Smooth muscle cell (in vitro differentiated cells): ENCODE measurements at regions not wholly inside any gene's neighbourhood (a gene's known extent, or its start where the extent isn't known, plus 50 kb on each side); places are given as distances from the start of the nearest gene placed in this dataset.

Source experiments
- DNase-seq: peaks from one replicate; lab custom pipeline; 2025; ENCODE audit not compliant: unreplicated experiment; lab: John Stamatoyannopoulos, UW
- H2AFZ ChIP-seq: fragments of 200-600 bp; sonication (generic); 2 replicates; pipeline ENCODE4 v1.6.0; 2016; ENCODE audit warnings: antibody characterized with exemption, low read depth, mild to moderate bottlenecking
- H3F3A ChIP-seq: fragments of 200-600 bp; sonication (generic); 2 replicates; pipeline ENCODE4 v1.6.0; 2017; ENCODE audit warnings: antibody characterized with exemption, low read depth
- H3K27ac ChIP-seq: fragments of 200-600 bp; sonication (generic); 2 replicates; pipeline ENCODE4 v1.5.1; 2016; ENCODE audit warnings: low read depth, mild to moderate bottlenecking
- H3K27me3 ChIP-seq: fragments of 200-600 bp; sonication (generic); 2 replicates; pipeline ENCODE4 v1.6.1; 2016; ENCODE audit warnings: low read depth, mild to moderate bottlenecking
- H3K36me3 ChIP-seq: fragments of 200-600 bp; sonication (generic); 2 replicates; pipeline ENCODE4 v1.5.1; 2016; ENCODE audit warnings: low read depth
- H3K4me1 ChIP-seq: fragments of 200-600 bp; sonication (generic); 2 replicates; pipeline ENCODE4 v1.5.1; 2016; ENCODE audit warnings: low read depth
- H3K4me2 ChIP-seq: fragments of 200-600 bp; sonication (generic); 2 replicates; pipeline ENCODE4 v1.6.0; 2016; ENCODE audit warnings: mild to moderate bottlenecking
- H3K4me3 ChIP-seq: fragments of 200-600 bp; sonication (generic); 2 replicates; pipeline ENCODE4 v1.5.1; 2016; ENCODE audit warnings: mild to moderate bottlenecking
- H3K79me2 ChIP-seq: fragments of 200-600 bp; sonication (generic); 2 replicates; pipeline ENCODE4 v1.6.0; 2016; ENCODE audit warnings: low read depth, mild to moderate bottlenecking
- H3K9ac ChIP-seq: fragments of 200-600 bp; sonication (generic); 2 replicates; pipeline ENCODE4 v1.6.0; 2016; ENCODE audit warnings: low read depth
- H3K9me3 ChIP-seq: fragments of 200-600 bp; sonication (generic); replicated peaks from 2 replicates; pipeline ENCODE4 v1.5.1; 2016; ENCODE audit warnings: low read depth
- H4K20me1 ChIP-seq: fragments of 200-600 bp; sonication (generic); 2 replicates; pipeline ENCODE4 v1.6.0; 2016; ENCODE audit warnings: low read depth
- WGBS: methylation state at CpG from one replicate; pipeline ENCODE4 v1.1.7; 2016; ENCODE audit warnings: low lambda C conversion rate; 5-methylcytosine and 5-hydroxymethylcytosine counted together
- TF ChIP-seq, protein P1 (sequence below): fragments of 200-600 bp; sonication (generic); IDR thresholded peaks from 2 replicates; pipeline ENCODE4 v1.5.1; 2017; ENCODE audit warnings: borderline replicate concordance, mild to moderate bottlenecking, antibody characterized with exemption; ENCODE audit not compliant: insufficient read depth, poor library complexity, severe bottlenecking

DNA sequence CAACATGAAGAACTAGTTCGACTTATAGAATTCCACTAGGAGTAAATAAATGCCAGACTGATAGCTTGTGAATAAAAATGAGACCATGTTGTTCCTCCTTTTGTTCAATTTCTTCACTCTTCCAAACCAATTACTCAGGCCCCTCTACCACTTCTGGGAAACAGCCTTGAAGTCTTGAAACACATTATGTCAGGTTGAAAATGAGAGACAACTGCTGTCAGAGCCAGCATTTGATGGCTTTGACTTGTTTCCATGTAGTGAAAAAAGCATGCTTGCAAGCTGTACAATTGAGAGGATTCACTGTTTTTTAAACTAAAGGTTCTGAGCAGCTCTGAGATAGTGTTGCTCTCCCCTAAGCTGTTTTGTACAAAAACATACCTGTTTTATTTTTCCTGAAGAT is 337.1 kb upstream of the SGCD start:
- Histone ChIP-seq H3K4me1 (no peaks in the 10 kb centered on the region), H3K36me3 (no peaks in the 10 kb centered on the region), H3K9ac (no peak overlapping the region), H3K79me2 (no peaks in the 10 kb centered on the region), H4K20me1 (no peaks in the 10 kb centered on the region), H3F3A (no peaks in the 10 kb centered on the region), H2AFZ (no peak overlapping the region), H3K27ac (no peak overlapping the region), H3K4me2 (no peak overlapping the region), H3K4me3 (no peak overlapping the region), H3K9me3 (no peaks in the 10 kb centered on the region), H3K27me3 (no peaks in the 10 kb centered on the region)
- DNase-seq: no peak
- TF ChIP-seq, protein P1, sequence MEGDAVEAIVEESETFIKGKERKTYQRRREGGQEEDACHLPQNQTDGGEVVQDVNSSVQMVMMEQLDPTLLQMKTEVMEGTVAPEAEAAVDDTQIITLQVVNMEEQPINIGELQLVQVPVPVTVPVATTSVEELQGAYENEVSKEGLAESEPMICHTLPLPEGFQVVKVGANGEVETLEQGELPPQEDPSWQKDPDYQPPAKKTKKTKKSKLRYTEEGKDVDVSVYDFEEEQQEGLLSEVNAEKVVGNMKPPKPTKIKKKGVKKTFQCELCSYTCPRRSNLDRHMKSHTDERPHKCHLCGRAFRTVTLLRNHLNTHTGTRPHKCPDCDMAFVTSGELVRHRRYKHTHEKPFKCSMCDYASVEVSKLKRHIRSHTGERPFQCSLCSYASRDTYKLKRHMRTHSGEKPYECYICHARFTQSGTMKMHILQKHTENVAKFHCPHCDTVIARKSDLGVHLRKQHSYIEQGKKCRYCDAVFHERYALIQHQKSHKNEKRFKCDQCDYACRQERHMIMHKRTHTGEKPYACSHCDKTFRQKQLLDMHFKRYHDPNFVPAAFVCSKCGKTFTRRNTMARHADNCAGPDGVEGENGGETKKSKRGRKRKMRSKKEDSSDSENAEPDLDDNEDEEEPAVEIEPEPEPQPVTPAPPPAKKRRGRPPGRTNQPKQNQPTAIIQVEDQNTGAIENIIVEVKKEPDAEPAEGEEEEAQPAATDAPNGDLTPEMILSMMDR: no peak
- 77% methylated on average over 1 of the region's 1 CpG for WGBS

DNA sequence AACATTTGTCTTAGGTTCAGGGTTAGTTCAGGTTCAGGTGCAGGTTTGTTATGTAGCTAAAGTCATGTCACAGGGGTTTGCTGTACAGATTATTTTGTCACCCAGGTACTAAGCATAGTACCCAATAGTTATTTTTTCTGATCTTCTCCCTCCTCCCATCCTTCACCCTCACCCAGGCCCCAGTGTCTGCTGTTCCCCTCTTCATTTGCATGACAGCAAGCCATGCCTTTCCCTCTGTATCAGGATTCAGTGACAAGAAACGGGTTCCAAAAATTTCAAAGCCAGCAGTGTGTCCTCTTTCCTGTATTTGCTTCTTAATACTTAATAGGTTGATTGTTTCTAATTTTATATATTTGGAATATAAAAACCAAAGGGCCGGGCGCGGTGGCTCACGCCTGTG is 330.8 kb upstream of the SGCD start:
- H3K4me3 ChIP-seq: no peak overlapping the region
- no peak overlapping the region for H3K4me2 ChIP-seq
- DNase-seq: no peak
- no peak overlapping the region for H2AFZ ChIP-seq
- WGBS: 93% methylated on average over 5 of the region's 5 CpGs
- H3F3A ChIP-seq: no peaks in the 10 kb centered on the region
- H3K27me3 ChIP-seq: no peaks in the 10 kb centered on the region
- no peaks in the 10 kb centered on the region for H3K36me3 ChIP-seq
- H3K9ac ChIP-seq: no peak overlapping the region
- no peaks in the 10 kb centered on the region for H4K20me1 ChIP-seq
- H3K4me1 ChIP-seq: no peaks in the 10 kb centered on the region
- TF ChIP-seq, protein P1: no peak
- H3K79me2 ChIP-seq: no peaks in the 10 kb centered on the region
- H3K27ac ChIP-seq: no peak overlapping the region
- H3K9me3 ChIP-seq: no peaks in the 10 kb centered on the region

DNA sequence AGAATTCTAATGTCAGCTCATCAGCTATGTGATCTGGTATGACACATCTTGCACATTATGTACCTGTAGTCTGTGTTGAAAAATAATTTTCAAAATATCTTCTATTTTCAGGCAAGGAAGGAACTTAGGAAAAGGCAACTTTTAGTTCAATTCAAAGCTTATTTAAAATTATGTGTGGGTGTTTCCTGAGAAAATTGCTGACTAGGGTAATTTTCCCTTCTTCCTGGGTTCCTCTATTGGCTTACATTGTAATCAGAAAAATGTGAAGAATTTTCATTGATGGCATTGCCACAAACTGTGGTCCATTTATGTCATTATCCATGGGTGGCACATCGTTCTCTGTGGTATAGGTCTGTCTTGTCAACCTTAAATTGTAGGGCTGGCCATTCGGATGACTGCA is 328.7 kb upstream of the SGCD start:
- Histone ChIP-seq H4K20me1 (no peaks in the 10 kb centered on the region), H3K9ac (no peak overlapping the region), H3K4me3 (no peak overlapping the region), H3K4me1 (no peaks in the 10 kb centered on the region), H3F3A (no peaks in the 10 kb centered on the region), H3K27ac (no peak overlapping the region), H2AFZ (no peak overlapping the region), H3K9me3 (no peaks in the 10 kb centered on the region), H3K36me3 (no peaks in the 10 kb centered on the region), H3K79me2 (no peaks in the 10 kb centered on the region), H3K27me3 (no peaks in the 10 kb centered on the region), H3K4me2 (no peak overlapping the region)
- TF ChIP-seq, protein P1: no peak
- WGBS: 83% methylated on average over 2 of the region's 2 CpGs
- no peak for DNase-seq

DNA sequence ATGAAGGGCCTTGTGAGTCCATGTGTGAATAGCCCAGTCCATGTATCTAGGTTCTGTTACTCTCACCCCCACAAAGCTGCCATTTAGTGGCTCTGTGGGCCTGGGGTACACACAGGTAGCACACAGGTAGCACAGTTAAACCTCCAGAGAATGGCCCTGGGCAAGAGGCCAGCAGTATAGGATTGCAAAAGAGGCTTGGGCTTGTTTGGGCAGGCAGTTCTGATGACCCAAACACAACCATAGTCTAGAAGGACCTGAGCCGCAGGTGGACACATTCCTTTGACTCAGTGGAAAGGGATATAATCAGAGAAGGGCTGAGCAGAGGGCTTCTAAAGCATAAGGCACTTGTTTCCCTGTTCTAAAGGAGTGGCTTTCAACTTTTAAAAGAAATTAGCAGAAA is 326.8 kb upstream of the SGCD start:
- no peak overlapping the region for H3K4me3 ChIP-seq
- no peak overlapping the region for H3K9ac ChIP-seq
- WGBS: 89% methylated on average over 1 of the region's 1 CpG
- no peaks in the 10 kb centered on the region for H3F3A ChIP-seq
- TF ChIP-seq, protein P1: no peak
- no peaks in the 10 kb centered on the region for H3K79me2 ChIP-seq
- no peaks in the 10 kb centered on the region for H3K36me3 ChIP-seq
- H3K27me3 ChIP-seq: no peaks in the 10 kb centered on the region
- no peaks in the 10 kb centered on the region for H4K20me1 ChIP-seq
- H3K4me2 ChIP-seq: no peak overlapping the region
- H3K9me3 ChIP-seq: no peaks in the 10 kb centered on the region
- H3K4me1 ChIP-seq: no peaks in the 10 kb centered on the region
- no peak for DNase-seq
- H2AFZ ChIP-seq: no peak overlapping the region
- H3K27ac ChIP-seq: no peak overlapping the region
